A673 (cell line): ENCODE measurements at regions not wholly inside any gene's neighbourhood (a gene's known extent, or its start where the extent isn't known, plus 50 kb on each side); places are given as distances from the start of the nearest gene placed in this dataset.

Source experiments
- BruUV-seq: library from RNA; stranded (reverse); fragments of 400-500 nt; replicated peaks from 2 replicates; lab custom pipeline; 2021; lab: Mats Ljungman, UMichigan
- CTCF ChIA-PET: fragments of 300-600 bp; sonication (Branson Sonifier 250); formaldehyde crosslinking; loops from one replicate; lab custom pipeline; 2022; ENCODE audit warnings: antibody characterized with exemption; lab: Charles Lee
- POLR2A ChIA-PET: fragments of 300-600 bp; sonication (Branson Sonifier 250); formaldehyde crosslinking; loops from one replicate; lab custom pipeline; 2022; ENCODE audit warnings: antibody characterized with exemption; ENCODE audit not compliant: low non-redundant PET; lab: Charles Lee
- DNase-seq: peaks from one replicate; pipeline ENCODE4 v3.0.0-alpha.2; 2015; ENCODE audit warnings: low spot score
- H3K27ac ChIP-seq: fragments of 200-600 bp; sonication (generic); 2 replicates; pipeline ENCODE4 v1.5.1; 2016; ENCODE audit warnings: mixed run types, low read depth, mild to moderate bottlenecking, mixed read lengths, antibody characterized with exemption, low read length; ENCODE audit not compliant: poor library complexity, severe bottlenecking
- H3K27me3 ChIP-seq: fragments of 200-600 bp; sonication (generic); replicated peaks from 2 replicates; pipeline ENCODE4 v1.6.1; 2017; ENCODE audit warnings: mixed run types, low read depth, mild to moderate bottlenecking, mixed read lengths, antibody characterized with exemption, low read length; ENCODE audit not compliant: insufficient read depth, poor library complexity
- H3K36me3 ChIP-seq: fragments of 200-600 bp; sonication (generic); 2 replicates; pipeline ENCODE4 v1.6.1; 2016; ENCODE audit warnings: mixed run types, mild to moderate bottlenecking, mixed read lengths, antibody characterized with exemption, low read length; ENCODE audit not compliant: insufficient read depth, poor library complexity, severe bottlenecking
- H3K4me1 ChIP-seq: fragments of 200-600 bp; sonication (generic); 2 replicates; pipeline ENCODE4 v1.6.1; 2017; ENCODE audit warnings: mixed run types, mild to moderate bottlenecking, mixed read lengths, antibody characterized with exemption, low read length; ENCODE audit not compliant: insufficient read depth, poor library complexity, severe bottlenecking
- H3K4me3 ChIP-seq: fragments of 200-600 bp; sonication (generic); 2 replicates; pipeline ENCODE4 v1.5.1; 2016; ENCODE audit warnings: low read depth, mixed run types, mild to moderate bottlenecking, mixed read lengths, low read length; ENCODE audit not compliant: poor library complexity, severe bottlenecking
- H3K9me3 ChIP-seq: fragments of 200-600 bp; sonication (generic); 2 replicates; pipeline ENCODE4 v1.6.1; 2016; ENCODE audit warnings: mixed run types, low read depth, mild to moderate bottlenecking, mixed read lengths, antibody characterized with exemption, low read length; ENCODE audit not compliant: poor library complexity, severe bottlenecking
- EZH2 ChIP-seq: fragments of 200-600 bp; sonication (generic); IDR thresholded peaks from 2 replicates; pipeline ENCODE4 v1.6.1; 2017; ENCODE audit warnings: borderline replicate concordance, low read depth, mild to moderate bottlenecking, mixed read lengths, antibody characterized with exemption, low read length; ENCODE audit not compliant: poor library complexity, severe bottlenecking
- intact Hi-C: fragments of 100-400 bp; cut with micrococcal nuclease; formaldehyde crosslinking; loops from one replicate; pipeline ENCODE4 v1.10.0; 2022; ENCODE audit not compliant: unreplicated experiment
- TF ChIP-seq, protein P1 (sequence below): fragments of 300-800, 200-600 bp; sonication (generic); conservative IDR thresholded peaks from 2 replicates; pipeline ENCODE4 v1.5.1; 2017; ENCODE audit warnings: low read depth, mild to moderate bottlenecking, antibody characterized with exemption, low read length, moderate library complexity, mixed read lengths

DNA sequence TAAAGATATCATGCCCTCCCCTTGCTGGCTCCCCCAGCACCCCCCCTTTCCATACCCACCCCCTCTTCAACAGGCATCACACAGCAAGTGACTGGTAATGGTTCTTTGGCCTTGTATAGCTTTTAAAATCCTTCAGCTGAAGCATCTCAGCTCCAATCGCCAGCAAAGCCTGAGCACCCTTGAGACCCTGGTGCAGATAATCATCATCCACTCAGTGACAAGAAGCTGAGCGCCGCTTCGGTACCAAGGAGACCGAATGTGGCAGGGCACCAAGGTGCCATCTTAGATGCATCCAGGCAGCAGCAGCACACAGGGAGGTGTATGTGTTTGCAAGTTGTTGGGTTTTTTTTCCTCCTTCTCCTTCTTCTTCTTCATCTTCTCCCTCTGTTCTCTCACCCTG lies 232.7 kb downstream of the BCL11A start:
- Histone ChIP-seq H3K36me3 (no peaks in the 10 kb centered on the region), H3K27ac (no peak overlapping the region), H3K9me3 (peaks cover under 1% of the 10 kb centered on the region), H3K4me1 (no peaks in the 10 kb centered on the region), H3K4me3 (no peak overlapping the region), H3K27me3 (peaks cover 55% of the 10 kb centered on the region)
- ChIA-PET CTCF (no interaction called here), POLR2A (no interaction called here)
- no TSS peak for BruUV-seq
- intact Hi-C loops, result no loop called here
- TF ChIP-seq, protein P1, sequence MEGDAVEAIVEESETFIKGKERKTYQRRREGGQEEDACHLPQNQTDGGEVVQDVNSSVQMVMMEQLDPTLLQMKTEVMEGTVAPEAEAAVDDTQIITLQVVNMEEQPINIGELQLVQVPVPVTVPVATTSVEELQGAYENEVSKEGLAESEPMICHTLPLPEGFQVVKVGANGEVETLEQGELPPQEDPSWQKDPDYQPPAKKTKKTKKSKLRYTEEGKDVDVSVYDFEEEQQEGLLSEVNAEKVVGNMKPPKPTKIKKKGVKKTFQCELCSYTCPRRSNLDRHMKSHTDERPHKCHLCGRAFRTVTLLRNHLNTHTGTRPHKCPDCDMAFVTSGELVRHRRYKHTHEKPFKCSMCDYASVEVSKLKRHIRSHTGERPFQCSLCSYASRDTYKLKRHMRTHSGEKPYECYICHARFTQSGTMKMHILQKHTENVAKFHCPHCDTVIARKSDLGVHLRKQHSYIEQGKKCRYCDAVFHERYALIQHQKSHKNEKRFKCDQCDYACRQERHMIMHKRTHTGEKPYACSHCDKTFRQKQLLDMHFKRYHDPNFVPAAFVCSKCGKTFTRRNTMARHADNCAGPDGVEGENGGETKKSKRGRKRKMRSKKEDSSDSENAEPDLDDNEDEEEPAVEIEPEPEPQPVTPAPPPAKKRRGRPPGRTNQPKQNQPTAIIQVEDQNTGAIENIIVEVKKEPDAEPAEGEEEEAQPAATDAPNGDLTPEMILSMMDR, result no peak
- TF ChIP-seq EZH2, result no peak
- no peak for DNase-seq

DNA sequence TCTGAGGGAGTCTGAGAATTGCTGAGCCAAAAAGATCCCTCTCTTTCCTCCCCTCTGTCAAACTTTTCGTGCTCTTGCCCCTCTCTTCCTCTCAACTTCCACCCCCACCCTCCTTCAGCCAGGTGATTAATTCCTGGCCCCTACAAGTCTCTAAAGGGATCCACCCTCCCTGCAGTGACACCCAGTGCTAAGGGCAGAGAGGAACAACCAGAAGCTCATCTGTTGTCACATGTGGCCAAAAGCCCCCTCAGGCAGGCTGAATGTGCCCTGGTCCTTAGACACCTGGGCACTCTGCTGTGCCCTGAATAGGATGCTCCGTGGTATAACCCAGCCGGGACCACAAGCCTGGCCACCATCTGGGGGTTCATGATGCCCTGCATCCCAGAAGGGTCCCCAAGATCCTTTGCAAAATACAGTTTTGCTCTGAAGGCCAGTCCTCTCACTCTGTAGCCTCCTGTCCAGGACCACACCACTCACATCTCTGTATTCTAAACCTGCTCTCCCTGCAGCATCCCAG lies 234.4 kb downstream of the BCL11A start:
- CTCF ChIA-PET, result no interaction called here
- Histone ChIP-seq H3K4me3 (no peak overlapping the region), H3K27me3 (peaks cover 59% of the 10 kb centered on the region), H3K9me3 (no peaks in the 10 kb centered on the region), H3K27ac (no peak overlapping the region), H3K36me3 (no peaks in the 10 kb centered on the region), H3K4me1 (no peaks in the 10 kb centered on the region)
- BruUV-seq, result no TSS peak
- DNase-seq, result no peak
- POLR2A ChIA-PET, result no interaction called here
- TF ChIP-seq, protein P1, result no peak
- no peak for TF ChIP-seq EZH2
- intact Hi-C loops, result no loop called here

- BruUV-seq, result no TSS peak
- Histone ChIP-seq H3K36me3 (no peaks in the 10 kb centered on the region), H3K27me3 (peaks cover 62% of the 10 kb centered on the region), H3K4me3 (no peak overlapping the region), H3K4me1 (no peaks in the 10 kb centered on the region), H3K27ac (no peak overlapping the region), H3K9me3 (no peaks in the 10 kb centered on the region)
- intact Hi-C loops, result no loop called here
- CTCF ChIA-PET, result no interaction called here
- POLR2A ChIA-PET, result no interaction called here
- DNase-seq, result peak; percentile 10
- no peak for TF ChIP-seq EZH2
- TF ChIP-seq, protein P1, result peak; percentile 33
These were observed 234.9 kb downstream of the BCL11A start for GRCh38 chr2:60318544-60318943.
